T-helper 1 cell treated with Interleukin-12 subunit alpha and Interleukin-12 subunit beta and Interleukin-4 antibody, amounts not matched to agents 30 ng/mL and 1 ng/mL, for 36 hours (primary cell): ENCODE measurements at regions not wholly inside any gene's neighbourhood (a gene's known extent, or its start where the extent isn't known, plus 50 kb on each side); places are given as distances from the start of the nearest gene placed in this dataset.

Source experiments
- intact Hi-C: fragments of 100-400 bp; cut with micrococcal nuclease; formaldehyde crosslinking; loops from one replicate; pipeline ENCODE4 v1.15.1; 2024

DNA sequence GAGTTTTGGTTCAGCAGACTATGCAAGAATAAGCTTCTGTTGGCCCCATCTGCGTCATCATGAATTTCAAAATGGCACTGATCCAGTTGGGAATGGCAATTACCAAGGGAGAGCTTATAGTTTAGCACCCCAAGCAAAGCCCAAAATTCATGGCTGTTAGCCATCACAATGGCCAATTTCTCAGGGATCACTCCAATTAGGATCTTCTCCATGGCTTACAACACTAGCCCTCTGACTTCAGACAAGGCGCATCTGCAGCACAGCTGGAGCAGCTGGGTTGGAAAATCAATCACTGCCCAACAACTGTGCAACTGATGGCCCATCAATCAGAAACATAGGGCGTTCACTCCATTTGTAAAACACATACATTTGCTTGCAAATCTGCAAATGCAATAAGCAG is 273.6 kb downstream of the SRBD1 start:
- intact Hi-C loops: no loop called here

- intact Hi-C loops: no loop called here
Observed at GRCh38 chr2:45334205-45334604, 276.9 kb downstream of the SRBD1 start.

DNA sequence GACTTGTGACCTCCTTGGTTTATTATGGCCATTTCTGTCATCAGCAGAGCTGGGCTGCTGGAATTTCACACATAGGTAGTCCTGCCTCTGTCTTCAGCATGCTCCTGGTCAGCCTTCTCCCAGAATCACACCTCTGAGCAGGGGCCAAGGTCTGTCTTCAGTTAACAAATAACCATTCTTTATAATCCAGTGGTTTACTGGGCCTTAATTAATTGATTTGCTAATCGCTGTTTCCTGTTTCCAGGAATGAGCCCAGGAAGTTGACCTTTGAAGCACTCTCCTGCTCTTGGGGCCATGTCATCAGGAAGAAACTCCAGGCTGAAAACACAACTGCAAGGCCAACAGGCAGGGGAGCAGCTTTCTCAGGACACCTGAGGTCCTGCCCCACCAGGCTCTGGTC is 278.5 kb downstream of the SRBD1 start:
- intact Hi-C loops: no loop called here

- intact Hi-C loops: no loop called here
Observed at GRCh38 chr2:45332094-45332493, 279.0 kb downstream of the SRBD1 start.

DNA sequence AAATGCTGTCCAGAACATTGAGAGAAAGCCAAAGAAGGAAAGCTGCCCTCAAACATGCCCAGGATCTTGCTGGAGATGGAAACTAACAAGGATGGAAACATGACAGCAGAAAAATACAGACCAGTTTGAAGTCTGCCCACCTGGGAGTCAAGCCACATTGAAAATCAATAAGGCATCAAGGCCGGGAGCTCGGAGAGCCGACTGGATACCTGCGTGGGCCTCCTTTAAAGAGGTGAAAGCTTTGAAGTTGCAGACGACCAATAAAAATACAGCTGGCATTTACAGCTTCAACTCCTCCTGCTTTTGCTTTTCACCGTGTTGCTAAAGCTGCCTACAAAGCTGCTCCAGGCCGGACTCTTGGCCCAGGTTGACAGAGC is 279.7 kb downstream of the SRBD1 start:
- intact Hi-C loops: no loop called here

DNA sequence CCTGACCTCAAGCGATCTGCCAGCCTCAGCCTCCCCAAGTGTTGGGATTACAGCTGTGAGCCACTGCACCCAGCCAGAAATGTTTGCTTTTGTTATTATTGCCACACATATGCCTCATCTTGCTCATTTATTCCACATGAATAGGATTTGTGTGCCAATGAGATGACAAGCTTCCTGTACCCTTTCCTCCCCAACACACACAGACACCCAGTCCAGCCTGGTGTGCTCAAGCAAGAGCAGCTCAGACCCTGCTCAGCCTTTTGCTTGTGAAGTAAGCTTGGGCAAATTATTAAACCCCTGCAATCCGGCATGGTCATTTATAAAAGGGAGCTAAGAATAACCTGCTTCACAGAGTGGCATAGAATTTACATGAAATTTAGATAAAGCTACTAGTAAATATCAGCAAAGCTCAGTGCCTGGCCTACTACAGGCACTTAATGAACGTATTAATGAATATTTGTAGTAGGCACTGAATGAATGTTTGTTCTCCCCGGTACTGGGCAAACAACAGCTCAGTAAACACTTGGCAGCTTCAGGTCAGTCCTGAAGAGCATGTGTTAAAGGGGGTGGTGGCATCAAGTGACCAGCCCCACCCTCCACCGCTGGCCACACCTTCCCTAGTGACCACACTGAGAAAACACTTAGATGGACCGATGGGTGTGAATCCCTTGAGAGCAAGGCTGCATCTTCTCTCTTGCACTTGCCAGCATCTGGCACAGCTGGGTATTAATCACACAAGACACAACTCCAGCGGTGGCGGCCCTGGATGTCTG is 280.2 kb downstream of the SRBD1 start:
- intact Hi-C loops: no loop called here

DNA sequence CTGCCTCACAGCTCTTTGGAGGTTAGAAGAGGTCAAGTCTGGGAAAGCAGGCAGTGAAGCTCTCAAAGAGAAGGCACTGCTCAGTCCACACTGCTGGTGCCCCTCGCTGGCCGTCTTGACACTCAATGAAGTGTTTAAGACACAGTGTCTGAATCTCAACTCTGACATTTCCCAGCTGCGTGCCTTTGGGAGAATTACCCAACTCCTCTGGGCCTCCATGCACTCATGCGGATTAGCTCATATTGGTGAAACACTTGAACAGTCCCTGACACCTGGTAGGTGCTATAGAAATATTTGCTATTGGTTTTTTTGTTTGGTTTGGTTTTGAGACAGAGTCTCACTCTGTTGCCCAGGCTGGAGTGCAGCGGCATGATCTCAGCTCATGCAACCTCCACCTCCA is 281.0 kb downstream of the SRBD1 start:
- intact Hi-C loops: no loop called here

- intact Hi-C loops: no loop called here
Observed at GRCh38 chr2:45329045-45329677, 281.9 kb downstream of the SRBD1 start.

DNA sequence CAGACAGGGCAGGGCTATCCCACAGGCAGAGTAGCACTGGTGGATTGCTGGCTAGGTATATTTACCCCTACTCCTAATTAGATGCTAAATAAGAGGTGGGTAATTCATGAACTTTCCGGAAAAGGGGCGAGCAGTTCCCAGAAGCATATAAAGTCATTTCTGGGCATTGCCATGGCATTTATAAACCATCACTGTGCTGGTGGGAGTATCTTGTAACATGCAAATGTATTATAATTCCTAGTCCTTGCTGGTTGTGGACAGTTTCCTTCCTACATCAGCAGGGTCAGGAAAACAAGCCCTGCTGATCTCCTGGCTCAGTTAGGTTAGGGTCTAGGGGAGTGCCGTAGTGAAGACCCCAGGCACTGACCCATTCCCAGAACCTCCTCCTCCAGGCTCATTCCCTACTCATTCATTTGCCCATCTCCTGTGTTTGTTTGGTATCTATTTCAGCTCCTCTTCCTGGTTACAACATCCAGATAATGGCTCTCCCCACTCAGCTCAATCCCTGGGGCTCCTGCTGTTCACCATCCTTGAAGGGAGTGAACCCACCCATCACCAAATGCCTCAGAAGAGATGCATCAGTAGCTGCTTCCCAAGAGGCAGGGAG is 282.7 kb downstream of the SRBD1 start:
- intact Hi-C loops: no loop called here

DNA sequence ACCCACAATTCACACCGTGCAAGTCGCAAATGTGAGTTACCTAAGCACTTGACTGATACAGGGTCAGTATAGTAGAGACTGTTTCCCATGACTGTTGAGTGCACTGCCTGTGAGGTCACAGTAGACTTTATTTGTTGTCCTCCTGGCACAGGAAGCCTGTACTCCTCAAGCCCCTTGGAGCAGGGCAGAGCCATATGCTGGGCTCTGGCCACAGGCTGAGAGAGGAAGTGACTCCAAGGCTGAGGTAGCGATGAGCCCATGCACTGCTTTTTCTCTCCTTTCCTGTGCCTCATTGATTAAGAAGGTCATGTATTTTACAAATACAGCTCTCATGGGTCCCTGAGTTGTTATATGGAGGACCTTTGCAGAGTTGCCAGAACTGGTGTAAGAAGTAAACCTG is 287.7 kb downstream of the SRBD1 start:
- intact Hi-C loops: no loop called here

GRCh38 chr2:45320956-45321355 is 290.1 kb downstream of the SRBD1 start:
- intact Hi-C loops: no loop called here

DNA sequence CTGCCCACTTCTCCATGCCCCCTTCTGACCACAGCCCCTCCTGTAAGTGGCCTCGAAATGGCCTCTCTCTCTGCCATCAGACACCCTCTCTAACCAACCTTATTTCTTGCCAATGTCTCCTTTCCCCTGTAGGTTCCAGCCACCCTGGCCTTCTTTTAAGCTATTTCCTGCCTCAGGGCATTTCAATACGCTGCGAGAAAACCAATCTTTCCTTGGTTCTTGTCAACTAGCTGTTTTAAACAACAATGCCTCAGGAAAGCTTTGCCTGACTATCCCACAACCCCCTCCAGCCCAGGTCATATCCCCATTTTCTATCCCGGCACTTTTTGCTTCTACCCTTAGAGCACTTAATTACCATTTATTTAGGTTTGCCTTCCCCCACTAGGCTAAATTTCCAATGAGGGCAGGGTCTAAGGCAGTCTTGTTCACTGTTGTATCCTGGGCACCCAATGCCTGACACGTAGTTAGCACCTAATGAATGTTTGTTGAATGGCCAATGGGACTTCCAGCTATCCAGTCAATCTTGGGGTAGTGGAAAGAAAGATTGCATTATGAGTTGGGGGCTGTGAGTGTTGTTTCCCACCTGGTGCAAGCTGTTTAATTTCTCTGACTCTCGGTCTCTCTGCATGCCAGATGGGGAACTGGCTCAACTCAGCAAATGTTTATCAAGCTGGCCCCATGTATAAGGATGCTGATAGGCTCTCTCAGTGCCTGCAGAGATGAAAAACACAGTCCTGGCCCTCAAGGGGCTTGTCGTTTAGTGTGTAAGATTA is 291.2 kb downstream of the SRBD1 start:
- intact Hi-C loops: no loop called here

DNA sequence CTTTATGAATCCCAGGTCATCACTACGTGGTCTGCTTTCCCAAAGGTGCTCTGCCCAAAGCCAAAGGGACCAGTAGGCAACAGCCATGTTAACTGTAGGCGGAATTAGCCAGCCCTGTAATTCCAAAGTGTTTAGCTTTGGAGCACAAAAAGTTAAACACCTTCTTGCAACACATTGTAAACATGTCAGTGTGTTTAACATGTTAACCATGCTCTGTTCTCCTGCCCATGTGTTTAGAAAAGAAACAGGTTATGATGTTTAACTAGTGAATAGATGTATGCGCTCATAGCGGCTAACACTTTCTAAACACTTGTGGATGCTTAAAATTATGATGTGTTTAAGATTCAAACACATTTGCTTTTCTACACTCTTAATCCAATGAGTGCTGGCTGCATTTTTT is 292.4 kb downstream of the SRBD1 start:
- intact Hi-C loops: no loop called here

DNA sequence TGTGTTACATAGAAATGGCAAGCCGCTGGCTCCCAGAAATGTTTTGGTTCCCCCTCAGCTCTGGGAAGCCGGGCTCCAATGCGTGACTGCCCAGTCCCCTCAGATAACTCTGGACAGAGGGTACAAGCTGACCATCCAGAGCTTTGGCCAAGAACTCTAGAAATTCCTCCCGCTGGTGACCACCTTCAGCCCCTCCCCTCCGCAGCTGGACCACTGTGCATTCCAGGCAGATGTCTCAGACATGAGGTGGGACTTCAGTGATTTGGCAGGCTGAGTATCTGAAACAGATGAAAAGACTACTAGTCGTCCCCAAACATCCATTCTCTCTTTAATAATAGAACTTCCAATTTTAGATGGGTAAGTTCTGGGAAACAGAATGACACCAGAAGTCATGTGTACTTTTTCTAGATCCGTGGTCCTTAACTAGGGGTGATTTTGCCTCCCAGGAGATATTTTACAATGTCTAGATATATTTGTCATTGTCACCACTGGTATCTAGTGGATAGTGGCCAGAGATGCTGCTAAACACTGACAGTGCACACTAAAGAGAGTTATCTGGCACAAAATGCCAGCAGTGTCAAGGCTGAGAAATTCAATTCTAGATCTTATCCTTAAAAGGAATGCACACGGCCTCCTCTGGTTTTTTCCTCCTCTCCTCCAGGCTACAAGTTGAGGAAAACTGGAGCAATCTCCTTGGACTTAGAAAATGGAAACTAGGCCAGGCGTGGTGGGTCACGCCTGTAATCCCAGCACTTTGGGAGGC is 294.3 kb downstream of the SRBD1 start:
- intact Hi-C loops: no loop called here

DNA sequence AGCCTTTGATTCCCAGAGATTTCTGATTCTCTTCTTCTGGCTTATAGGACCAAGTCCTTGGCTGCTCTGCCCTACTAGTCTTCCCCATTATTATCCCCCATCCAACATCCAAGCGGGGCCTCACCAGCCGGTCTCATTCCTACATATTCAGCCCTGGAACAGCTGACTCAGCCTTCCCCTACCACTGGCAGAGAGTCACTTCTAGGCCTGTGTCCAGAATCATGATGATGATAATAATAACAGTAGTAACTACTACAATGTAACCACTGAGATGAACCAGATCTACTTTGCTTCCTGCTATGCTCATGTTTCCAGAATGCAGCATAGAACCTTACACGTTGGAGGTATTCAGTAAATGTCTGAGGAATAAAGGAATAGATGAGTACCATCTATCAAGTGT is 295.2 kb downstream of the SRBD1 start:
- intact Hi-C loops: no loop called here

DNA sequence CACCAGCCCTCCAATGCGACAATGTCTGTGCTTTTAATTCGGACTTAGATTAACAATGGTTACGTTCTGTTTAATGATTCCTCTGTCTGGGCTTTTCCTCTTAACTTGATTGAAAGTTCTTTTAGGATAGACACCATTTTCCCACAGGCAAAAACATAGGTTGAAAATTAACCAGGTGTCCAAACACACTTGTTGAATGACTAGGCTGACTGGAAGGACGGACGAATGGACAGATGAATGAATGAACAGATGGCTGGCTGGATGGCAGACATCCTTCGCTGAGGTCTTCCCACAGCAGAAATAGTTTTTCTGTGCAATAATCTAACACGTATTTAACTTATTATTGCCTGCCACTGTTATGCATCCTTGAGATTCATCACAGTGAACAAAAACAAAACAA is 298.8 kb downstream of the SRBD1 start:
- intact Hi-C loops: no loop called here

DNA sequence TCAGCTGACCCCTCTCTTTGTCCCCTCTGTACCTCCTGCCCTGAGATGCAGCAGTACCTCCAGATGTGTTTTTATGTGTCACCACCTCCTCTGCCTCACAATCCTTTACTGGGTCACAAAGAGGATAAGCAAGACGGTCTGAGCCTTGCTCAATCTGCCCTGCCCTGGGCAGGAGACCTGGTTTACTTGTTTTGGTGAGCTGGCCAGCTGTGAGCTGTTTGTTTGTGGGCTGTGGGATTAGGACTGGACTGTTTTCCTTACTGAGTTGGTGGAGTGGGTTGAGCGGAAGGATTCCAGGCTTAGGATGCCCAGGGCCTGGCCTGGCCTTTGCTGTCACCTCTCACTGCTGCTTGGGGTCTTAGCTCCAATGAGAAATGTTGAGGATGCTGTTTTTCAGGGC is 299.5 kb downstream of the SRBD1 start:
- intact Hi-C loops: no loop called here

- intact Hi-C loops: no loop called here
Observed at GRCh38 chr2:45307147-45307546, 297.9 kb upstream of the SIX2 start.

- intact Hi-C loops: no loop called here
Observed at GRCh38 chr2:45305599-45305998, 296.3 kb upstream of the SIX2 start.

DNA sequence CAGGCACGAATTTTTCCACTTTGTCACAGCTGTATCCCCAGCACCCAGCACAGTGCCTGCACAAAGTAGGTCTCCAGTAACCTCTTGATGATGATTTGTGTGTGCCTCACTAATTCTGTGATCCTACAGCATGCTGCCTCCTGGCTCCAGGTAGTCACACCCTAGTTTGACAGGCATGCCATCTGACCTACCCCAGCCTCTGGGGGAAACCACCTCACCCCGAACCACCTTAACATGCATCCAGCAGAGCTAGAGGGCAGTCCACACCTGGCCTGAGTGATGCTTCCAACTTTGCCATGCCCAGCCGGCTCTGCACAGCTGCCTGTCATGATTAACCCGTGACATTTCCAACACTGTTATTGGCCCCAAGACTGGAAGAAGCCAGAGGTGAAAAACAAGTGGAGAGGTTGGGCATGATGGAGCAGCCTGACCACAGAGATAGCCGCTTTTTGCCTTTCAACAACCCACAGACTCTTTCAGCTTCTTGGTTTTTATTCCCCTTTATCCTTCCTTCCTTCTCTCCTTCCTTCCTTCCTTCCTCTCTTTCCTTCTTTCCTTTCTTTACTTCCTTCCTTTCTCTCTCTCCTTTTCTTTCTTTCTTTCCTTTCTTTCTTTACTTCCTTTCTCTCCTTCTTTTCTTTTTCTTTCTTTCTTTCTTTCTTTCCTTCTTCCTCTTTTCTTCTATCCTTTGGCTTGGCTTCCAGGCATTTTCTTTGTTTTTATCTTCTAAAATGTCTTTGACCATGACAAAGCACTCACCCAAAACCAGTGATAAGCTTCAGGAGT is 294.4 kb upstream of the SIX2 start:
- intact Hi-C loops: no loop called here
